HCT116 (cell line): ENCODE measurements at regions not wholly inside any gene's neighbourhood (a gene's known extent, or its start where the extent isn't known, plus 50 kb on each side); places are given as distances from the start of the nearest gene placed in this dataset.

Experiments used
- ATAC-seq: fragments of 200-7000 bp; cut with Tn5 transposase; 2 replicates; pipeline ENCODE4 v1.9.1; 2020; ENCODE audit warnings: mild to moderate bottlenecking, moderate library complexity
- BruUV-seq: library from RNA; stranded (reverse); fragments of 400-500 nt; replicated peaks from 2 replicates; lab custom pipeline; 2021; lab: Mats Ljungman, UMichigan
- CTCF ChIA-PET: fragments of 300-600 bp; sonication (Branson Sonifier 250); formaldehyde crosslinking; loops from one replicate; lab custom pipeline; 2021; ENCODE audit warnings: antibody characterized with exemption; lab: Charles Lee
- POLR2A ChIA-PET: fragments of 300-600, 350-600 bp; sonication (Branson Sonifier 250); formaldehyde crosslinking; loops from one replicate; lab custom pipeline; 2021; ENCODE audit warnings: antibody characterized with exemption; lab: Charles Lee
- RAD21 ChIA-PET, 2 experiments: fragments of 300-600 bp; sonication (Branson Sonifier 250); formaldehyde crosslinking; loops; one replicate each; lab custom pipeline; 2023; ENCODE audit warnings: low total read pairs in 2 of 2; ENCODE audit not compliant: uncharacterized antibody in 2 of 2, unreplicated experiment in 2 of 2, low non-redundant PET in 1 of 2; lab: Charles Lee
- DNase-seq: peaks from one replicate; pipeline ENCODE4 v3.0.0-alpha.2; 2010; ENCODE audit warnings: low read depth, low spot score
- H2AFZ ChIP-seq: fragments of 200-600 bp; shearing (Covaris generic), sonication (generic); 2 replicates; pipeline ENCODE4 v1.6.1; 2017; ENCODE audit warnings: low read depth, mixed run types, mixed read lengths, antibody characterized with exemption, low read length; ENCODE audit not compliant: poor library complexity, severe bottlenecking
- H3K27ac ChIP-seq: 2 replicates; pipeline ENCODE4 v1.5.1; 2012; ENCODE audit warnings: low read depth, low read length
- H3K27me3 ChIP-seq: fragments of 200-600 bp; sonication (generic); 2 replicates; pipeline ENCODE4 v1.6.1; 2016; ENCODE audit warnings: mixed run types, low read length, mixed read lengths; ENCODE audit not compliant: insufficient read depth
- H3K36me3 ChIP-seq, 2 experiments: fragments of 200-500 bp in 1 of 2; fragments of 200-600 bp in 1 of 2; sonication (Bioruptor generic) in 1 of 2; sonication (generic) in 1 of 2; 2 replicates each; pipeline versions ENCODE4 v1.5.1 to v1.6.1; 2014 to 2016; ENCODE audit warnings: low read length in 2 of 2, inconsistent platforms in 1 of 2, mixed read lengths in 1 of 2, mixed run types in 1 of 2; ENCODE audit not compliant: insufficient read depth in 2 of 2, control insufficient read depth in 1 of 2
- H3K4me1 ChIP-seq, 2 experiments: fragments of 200-600 bp in 1 of 2; sonication (generic) in 1 of 2; 2 replicates each; pipeline versions ENCODE4 v1.5.1 to v1.6.1; 2012 to 2017; ENCODE audit warnings: low read length in 2 of 2, inconsistent platforms in 1 of 2, mild to moderate bottlenecking in 1 of 2, mixed read lengths in 1 of 2, mixed run types in 1 of 2, moderate library complexity in 1 of 2; ENCODE audit not compliant: insufficient read depth in 2 of 2, control insufficient read depth in 1 of 2
- H3K4me2 ChIP-seq: fragments of 200-600 bp; sonication (generic); 2 replicates; pipeline ENCODE4 v1.6.1; 2017; ENCODE audit warnings: mixed run types, low read length, mixed read lengths
- H3K4me3 ChIP-seq, 2 experiments: fragments of 200-600 bp in 1 of 2; sonication (generic) in 1 of 2; replicated peaks in 1 of 2; 2 replicates each; pipeline ENCODE4 v1.5.1; 2011 to 2016; ENCODE audit warnings: low read length in 2 of 2, control low read depth in 1 of 2, low read depth in 1 of 2, mild to moderate bottlenecking in 1 of 2, mixed read lengths in 1 of 2, mixed run types in 1 of 2
- H3K79me2 ChIP-seq: fragments of 200-600 bp; sonication (generic); 2 replicates; pipeline ENCODE4 v1.6.1; 2017; ENCODE audit warnings: mild to moderate bottlenecking, mixed run types, low read length, moderate library complexity, mixed read lengths; ENCODE audit not compliant: insufficient read depth
- H3K9ac ChIP-seq: fragments of 200-600 bp; sonication (generic); 2 replicates; pipeline ENCODE4 v1.6.1; 2016; ENCODE audit warnings: low read length, mixed read lengths
- H3K9me2 ChIP-seq: fragments of 200-600 bp; sonication (generic), shearing (Covaris generic); 2 replicates; pipeline ENCODE4 v1.6.1; 2017; ENCODE audit warnings: mixed run types, mild to moderate bottlenecking, moderate library complexity; ENCODE audit not compliant: insufficient read depth
- H3K9me3 ChIP-seq, 2 experiments: fragments of 200-500 bp in 1 of 2; fragments of 200-600 bp in 1 of 2; sonication (Bioruptor generic) in 1 of 2; sonication (generic) in 1 of 2; 2 replicates each; pipeline ENCODE4 v1.6.1; 2014 to 2017; ENCODE audit warnings: low read length in 2 of 2, mixed read lengths in 2 of 2, inconsistent platforms in 1 of 2, low read depth in 1 of 2, mild to moderate bottlenecking in 1 of 2, mixed run types in 1 of 2, moderate library complexity in 1 of 2; ENCODE audit not compliant: control insufficient read depth in 1 of 2, insufficient read depth in 1 of 2
- H4K20me1 ChIP-seq: fragments of 200-600 bp; sonication (generic), shearing (Covaris generic); 2 replicates; pipeline ENCODE4 v1.6.1; 2017; ENCODE audit warnings: mixed run types, mild to moderate bottlenecking, moderate library complexity; ENCODE audit not compliant: insufficient read depth
- CEBPB ChIP-seq: IDR thresholded peaks from 2 replicates; pipeline ENCODE4 v1.6.1; 2012; ENCODE audit warnings: low read depth
- EZH2phosphoT487 ChIP-seq: fragments of 200-600 bp; IDR thresholded peaks from 2 replicates; pipeline ENCODE4 v1.6.1; 2018; ENCODE audit warnings: antibody characterized with exemption, borderline replicate concordance
- FOSL1 ChIP-seq: IDR thresholded peaks from 2 replicates; pipeline ENCODE4 v1.6.1; 2012; ENCODE audit warnings: low read depth
- JUND ChIP-seq: IDR thresholded peaks from 2 replicates; pipeline ENCODE4 v1.6.1; 2012
- POLR2AphosphoS5 ChIP-seq: IDR thresholded peaks from 2 replicates; pipeline ENCODE4 v1.6.1; 2011; ENCODE audit warnings: mild to moderate bottlenecking, low read depth, low read length, moderate library complexity
- REST ChIP-seq: IDR thresholded peaks from 2 replicates; pipeline ENCODE4 v1.6.1; 2012; ENCODE audit warnings: low read depth
- SP1 ChIP-seq: IDR thresholded peaks from 2 replicates; pipeline ENCODE4 v1.6.1; 2012; ENCODE audit warnings: low read depth
- TCF7L2 ChIP-seq: IDR thresholded peaks from 2 replicates; pipeline ENCODE4 v1.7.0; 2011; ENCODE audit warnings: borderline replicate concordance, inconsistent platforms; ENCODE audit not compliant: insufficient read depth, insufficient read length; ENCODE audit errors: extremely low read depth
- YY1 ChIP-seq: IDR thresholded peaks from 2 replicates; pipeline ENCODE4 v1.6.1; 2011; ENCODE audit warnings: low read length, low read depth, moderate library complexity, mild to moderate bottlenecking; ENCODE audit not compliant: insufficient replicate concordance; ENCODE audit errors: extremely low read depth
- ZFX ChIP-seq: fragments of 450-650 bp; IDR thresholded peaks from 2 replicates; pipeline ENCODE4 v1.6.1; 2017
- intact Hi-C: fragments of 100-400 bp; cut with micrococcal nuclease; formaldehyde crosslinking; loops from 2 replicates; pipeline ENCODE4 v1.10.0; 2022

- no TSS peak for BruUV-seq
- intact Hi-C loops: no loop called here
- Histone ChIP-seq H2AFZ (no peak overlapping the region), H3K4me3 (no peak overlapping the region), H3K9ac (no peak overlapping the region), H3K4me2 (no peak overlapping the region), H3K27me3 (no peaks in the 10 kb centered on the region), H3K27ac (no peak overlapping the region), H4K20me1 (no peaks in the 10 kb centered on the region), H3K36me3 (no peaks in the 10 kb centered on the region), H3K9me2 (no peaks in the 10 kb centered on the region), H3K9me3 (0 out of 4 replicates have a peak, but pooled peaks cover 0 to 4% of the 10 kb centered on the region in 2 experiments), H3K79me2 (no peaks in the 10 kb centered on the region), H3K4me1 (no peaks in the 10 kb centered on the region)
- ATAC-seq: no peak
- ChIA-PET RAD21 (interaction anchor here in 1 of 2 experiments (0.6 kb wide), 1 partner anchor 114 kb away, joined by 4 read pairs; no protein-coding TSS in a partner anchor), POLR2A (no interaction called here), CTCF (no interaction called here)
- TF ChIP-seq EZH2phosphoT487: no peak
- no peak for TF ChIP-seq ZFX
- no peak for TF ChIP-seq TCF7L2
- no peak for TF ChIP-seq REST
- no peak for TF ChIP-seq SP1
- TF ChIP-seq YY1: no peak
- TF ChIP-seq JUND: no peak
- no peak for TF ChIP-seq POLR2AphosphoS5
- TF ChIP-seq FOSL1: no peak
- TF ChIP-seq CEBPB: no peak
- DNase-seq: no peak
These were observed 167.2 kb downstream of the FSCB start for GRCh38 chr14:44339862-44340261.
